SU-DHL-6 (cell line): ENCODE measurements at regions not wholly inside any gene's neighbourhood (a gene's known extent, or its start where the extent isn't known, plus 50 kb on each side); places are given as distances from the start of the nearest gene placed in this dataset.

Source experiments
- EZH2phosphoT487 ChIP-seq: fragments of 200-600 bp; sonication (generic), shearing (Covaris generic); conservative IDR thresholded peaks from 2 replicates; pipeline ENCODE4 v1.6.1; 2018; ENCODE audit warnings: mild to moderate bottlenecking, antibody characterized with exemption, low read length, moderate library complexity, mixed read lengths
- TF ChIP-seq, protein P1 (sequence below): fragments of 200-600 bp; sonication (generic); IDR thresholded peaks from one replicate; pipeline ENCODE4 v1.5.1; 2017; ENCODE audit warnings: antibody characterized with exemption, mild to moderate bottlenecking, low read length, moderate library complexity; ENCODE audit not compliant: insufficient read depth, poor library complexity, severe bottlenecking

- TF ChIP-seq, protein P1, sequence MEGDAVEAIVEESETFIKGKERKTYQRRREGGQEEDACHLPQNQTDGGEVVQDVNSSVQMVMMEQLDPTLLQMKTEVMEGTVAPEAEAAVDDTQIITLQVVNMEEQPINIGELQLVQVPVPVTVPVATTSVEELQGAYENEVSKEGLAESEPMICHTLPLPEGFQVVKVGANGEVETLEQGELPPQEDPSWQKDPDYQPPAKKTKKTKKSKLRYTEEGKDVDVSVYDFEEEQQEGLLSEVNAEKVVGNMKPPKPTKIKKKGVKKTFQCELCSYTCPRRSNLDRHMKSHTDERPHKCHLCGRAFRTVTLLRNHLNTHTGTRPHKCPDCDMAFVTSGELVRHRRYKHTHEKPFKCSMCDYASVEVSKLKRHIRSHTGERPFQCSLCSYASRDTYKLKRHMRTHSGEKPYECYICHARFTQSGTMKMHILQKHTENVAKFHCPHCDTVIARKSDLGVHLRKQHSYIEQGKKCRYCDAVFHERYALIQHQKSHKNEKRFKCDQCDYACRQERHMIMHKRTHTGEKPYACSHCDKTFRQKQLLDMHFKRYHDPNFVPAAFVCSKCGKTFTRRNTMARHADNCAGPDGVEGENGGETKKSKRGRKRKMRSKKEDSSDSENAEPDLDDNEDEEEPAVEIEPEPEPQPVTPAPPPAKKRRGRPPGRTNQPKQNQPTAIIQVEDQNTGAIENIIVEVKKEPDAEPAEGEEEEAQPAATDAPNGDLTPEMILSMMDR: no peak
- TF ChIP-seq EZH2phosphoT487: no peak
These were observed 435.3 kb upstream of the USP24 start for GRCh38 chr1:55650444-55650843.
